ENCODE measurements at regions not wholly inside any gene's neighbourhood (a gene's known extent, or its start where the extent isn't known, plus 50 kb on each side); places are given as distances from the start of the nearest gene placed in this dataset.

GRCh38 chr3:22089284-22089683, 338.3 kb upstream of the ZNF385D start:
- TF ChIP-seq CTCF (IDR thresholded peaks at IDR 0.05) (no peak), POLR2A (IDR thresholded peaks at IDR 0.05) (no peak)
